ENCODE measurements at regions not wholly inside any gene's neighbourhood (a gene's known extent, or its start where the extent isn't known, plus 50 kb on each side); places are given as distances from the start of the nearest gene placed in this dataset.

DNA sequence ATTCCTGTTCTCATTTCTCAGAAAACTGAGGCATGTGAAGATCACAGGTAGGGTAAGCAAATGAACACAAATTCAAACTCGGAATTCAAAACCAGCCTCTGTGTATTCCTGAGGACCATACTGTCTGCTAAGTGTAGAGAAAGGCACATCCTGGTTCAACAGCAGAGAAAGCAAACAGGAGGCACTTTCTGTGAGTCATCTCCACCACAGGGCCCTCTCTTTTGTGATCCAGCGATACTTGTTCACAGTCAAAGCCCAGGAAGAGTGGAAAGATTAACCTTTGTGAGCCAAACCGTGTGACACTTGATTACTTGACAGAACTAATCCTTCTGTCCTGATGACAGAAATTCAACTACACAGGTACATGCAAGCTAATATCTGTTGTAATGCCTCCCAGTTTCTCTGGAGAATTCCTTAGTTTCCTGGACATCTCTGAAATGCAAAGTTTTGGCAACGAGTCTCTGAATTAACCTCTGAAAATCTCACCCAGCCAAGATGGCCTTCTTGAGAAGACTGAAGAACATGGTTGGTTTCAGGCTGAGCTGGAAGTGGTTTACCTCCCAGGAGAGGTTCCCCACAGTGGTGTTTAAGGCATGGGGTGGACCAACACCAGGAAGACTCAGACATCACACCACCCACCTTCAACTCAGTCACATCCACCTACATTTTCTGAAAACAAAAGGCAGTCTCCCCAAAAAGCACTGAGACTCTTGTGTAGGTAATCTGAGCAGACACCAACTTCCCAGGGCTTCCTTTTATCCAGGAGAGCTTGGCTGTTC is 98.2 kb upstream of the ERG start:
- ChIA-PET POLR2A (no interaction called here), CTCF (ENCODE audit: low intra/inter-chr PET ratio) (no interaction called here)
- Histone ChIP-seq H4K20me1 (replicated peaks; ENCODE audit: control insufficient read depth, insufficient read depth, low read length) (no peaks in the 10 kb centered on the region; the same call in 1 of the 2 replicates), H3K9me3 (replicated peaks; ENCODE audit: control insufficient read depth, insufficient read depth, low read depth, low read length) (no peaks in the 10 kb centered on the region), H3K36me3 (ENCODE audit: control insufficient read depth, insufficient read depth, low read length) (no peaks in the 10 kb centered on the region), H3K27me3 (ENCODE audit: control insufficient read depth in 2 of 2, insufficient read depth in 2 of 2, low read length in 2 of 2) (peaks cover 10 to 30% of the 10 kb centered on the region in 2 experiments; a peak in 3 of 5 replicates), H3K4me3 (no peak overlapping the region), H3K9me1 (ENCODE audit: control insufficient read depth, insufficient read depth, low read length) (no peaks in the 10 kb centered on the region), H3K4me2 (ENCODE audit: insufficient read depth, low read length) (no peak overlapping the region), H2AFZ (ENCODE audit: low read depth, low read length) (no peak overlapping the region), H3K4me1 (replicated peaks in 1 of 2; ENCODE audit: control insufficient read depth in 2 of 2, insufficient read depth in 2 of 2, low read length in 2 of 2) (no peaks in the 10 kb centered on the region), H3K79me2 (ENCODE audit: control insufficient read depth, insufficient read depth, low read length) (no peaks in the 10 kb centered on the region), H3K9ac (ENCODE audit: insufficient read depth in 1 of 2, low read depth in 2 of 2, low read length in 2 of 2) (no peak overlapping the region), H3K27ac (ENCODE audit: extremely low read depth, low read depth, low read length) (no peak overlapping the region)
- intact Hi-C loops (cut with micrococcal nuclease) (no loop called here), in situ Hi-C loops (cut with MboI) (no loop called here)
- DNase-seq (ENCODE audit: extremely low read depth in 1 of 4, low spot score in 3 of 4) (no peak), ATAC-seq (no peak), FAIRE-seq (no peak)
- BruUV-seq (replicated peaks), result no TSS peak
- WGBS (ENCODE audit: insufficient coverage, low coverage, missing lambda C conversion rate), result 1% methylated on average over 4 of the region's 4 CpGs
- TF ChIP-seq FOXJ2 (tag; IDR thresholded peaks at IDR 0.05) (no peak), EHMT2 (IDR thresholded peaks at IDR 0.05) (no peak), SMAD2 (IDR thresholded peaks at IDR 0.05; ENCODE audit: low read depth, low read length) (no peak), CBFB (CRISPR knock-in tag; IDR thresholded peaks at IDR 0.05) (no peak), NFE2L1 (tag; IDR thresholded peaks at IDR 0.05; ENCODE audit: borderline replicate concordance, low read depth) (no peak), GTF2E2 (tag; IDR thresholded peaks at IDR 0.05) (no peak), NR3C1 (CRISPR knock-in tag; IDR thresholded peaks at IDR 0.05) (no peak), ZBTB1 (CRISPR knock-in tag; IDR thresholded peaks at IDR 0.05; ENCODE audit: borderline replicate concordance, low read depth) (no peak), KDM1A (IDR thresholded peaks at IDR 0.05) (no peak), ZNF165 (CRISPR knock-in tag; IDR thresholded peaks at IDR 0.05; ENCODE audit: borderline replicate concordance) (no peak), HDAC3 (IDR thresholded peaks at IDR 0.05; ENCODE audit: borderline replicate concordance, partially characterized antibody) (no peak), ZNF76 (CRISPR knock-in tag; IDR thresholded peaks at IDR 0.05; ENCODE audit: borderline replicate concordance) (no peak), ZNF778 (CRISPR knock-in tag; IDR thresholded peaks at IDR 0.05) (no peak), POU5F1 (IDR thresholded peaks at IDR 0.05; ENCODE audit: borderline replicate concordance, low read depth, low read length, partially characterized antibody) (no peak), ZNF133 (CRISPR knock-in tag; IDR thresholded peaks at IDR 0.05) (no peak), JUND (IDR thresholded peaks at IDR 0.05; ENCODE audit: borderline replicate concordance, low read depth, low read length) (no peak), JUND (tag; IDR thresholded peaks at IDR 0.05; ENCODE audit: borderline replicate concordance, low read depth, low read length) (no peak), ZEB2 (IDR thresholded peaks at IDR 0.05) (no peak)
